ENCODE measurements at regions not wholly inside any gene's neighbourhood (a gene's known extent, or its start where the extent isn't known, plus 50 kb on each side); places are given as distances from the start of the nearest gene placed in this dataset.

GRCh38 chr6:6503191-6503590 lies 85.3 kb upstream of the LY86 start:
- TF ChIP-seq, protein P1, sequence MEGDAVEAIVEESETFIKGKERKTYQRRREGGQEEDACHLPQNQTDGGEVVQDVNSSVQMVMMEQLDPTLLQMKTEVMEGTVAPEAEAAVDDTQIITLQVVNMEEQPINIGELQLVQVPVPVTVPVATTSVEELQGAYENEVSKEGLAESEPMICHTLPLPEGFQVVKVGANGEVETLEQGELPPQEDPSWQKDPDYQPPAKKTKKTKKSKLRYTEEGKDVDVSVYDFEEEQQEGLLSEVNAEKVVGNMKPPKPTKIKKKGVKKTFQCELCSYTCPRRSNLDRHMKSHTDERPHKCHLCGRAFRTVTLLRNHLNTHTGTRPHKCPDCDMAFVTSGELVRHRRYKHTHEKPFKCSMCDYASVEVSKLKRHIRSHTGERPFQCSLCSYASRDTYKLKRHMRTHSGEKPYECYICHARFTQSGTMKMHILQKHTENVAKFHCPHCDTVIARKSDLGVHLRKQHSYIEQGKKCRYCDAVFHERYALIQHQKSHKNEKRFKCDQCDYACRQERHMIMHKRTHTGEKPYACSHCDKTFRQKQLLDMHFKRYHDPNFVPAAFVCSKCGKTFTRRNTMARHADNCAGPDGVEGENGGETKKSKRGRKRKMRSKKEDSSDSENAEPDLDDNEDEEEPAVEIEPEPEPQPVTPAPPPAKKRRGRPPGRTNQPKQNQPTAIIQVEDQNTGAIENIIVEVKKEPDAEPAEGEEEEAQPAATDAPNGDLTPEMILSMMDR (IDR thresholded peaks at IDR 0.05): no peak
- TF ChIP-seq RAD21 (IDR thresholded peaks at IDR 0.05; ENCODE audit: low read length) (no peak), POLR2AphosphoS5 (IDR thresholded peaks at IDR 0.05; ENCODE audit: low read depth, low read length) (no peak), CHD2 (IDR thresholded peaks at IDR 0.05; ENCODE audit: low read length, partially characterized antibody) (no peak), SIN3A (IDR thresholded peaks at IDR 0.05; ENCODE audit: borderline replicate concordance, low read depth, low read length) (no peak), MXI1 (IDR thresholded peaks at IDR 0.05; ENCODE audit: low read depth, low read length) (no peak), FOSL2 (IDR thresholded peaks at IDR 0.05; ENCODE audit: borderline replicate concordance, low read depth) (no peak), GATA2 (CRISPR knock-in tag; IDR thresholded peaks at IDR 0.05) (no peak), RCOR1 (IDR thresholded peaks at IDR 0.05; ENCODE audit: low read length) (no peak), USF2 (IDR thresholded peaks at IDR 0.05; ENCODE audit: borderline replicate concordance, low read depth, low read length) (no peak), EP300 (IDR thresholded peaks at IDR 0.05; ENCODE audit: borderline replicate concordance in 1 of 2, low read depth in 1 of 2, low read length in 1 of 2) (no peak)
- TF ChIP-seq, protein P2, sequence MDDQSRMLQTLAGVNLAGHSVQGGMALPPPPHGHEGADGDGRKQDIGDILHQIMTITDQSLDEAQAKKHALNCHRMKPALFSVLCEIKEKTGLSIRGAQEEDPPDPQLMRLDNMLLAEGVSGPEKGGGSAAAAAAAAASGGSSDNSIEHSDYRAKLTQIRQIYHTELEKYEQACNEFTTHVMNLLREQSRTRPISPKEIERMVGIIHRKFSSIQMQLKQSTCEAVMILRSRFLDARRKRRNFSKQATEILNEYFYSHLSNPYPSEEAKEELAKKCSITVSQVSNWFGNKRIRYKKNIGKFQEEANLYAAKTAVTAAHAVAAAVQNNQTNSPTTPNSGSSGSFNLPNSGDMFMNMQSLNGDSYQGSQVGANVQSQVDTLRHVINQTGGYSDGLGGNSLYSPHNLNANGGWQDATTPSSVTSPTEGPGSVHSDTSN (IDR thresholded peaks at IDR 0.05): no peak

All from SK-N-SH (cell line).